ENCODE measurements at regions not wholly inside any gene's neighbourhood (a gene's known extent, or its start where the extent isn't known, plus 50 kb on each side); places are given as distances from the start of the nearest gene placed in this dataset.
A peak's percentile ranks its signal among the peaks of the same experiment; 100 is the strongest.

GRCh38 chr7:84469034-84469433 is 274.4 kb upstream of the SEMA3A start:
- TF ChIP-seq, protein P1, sequence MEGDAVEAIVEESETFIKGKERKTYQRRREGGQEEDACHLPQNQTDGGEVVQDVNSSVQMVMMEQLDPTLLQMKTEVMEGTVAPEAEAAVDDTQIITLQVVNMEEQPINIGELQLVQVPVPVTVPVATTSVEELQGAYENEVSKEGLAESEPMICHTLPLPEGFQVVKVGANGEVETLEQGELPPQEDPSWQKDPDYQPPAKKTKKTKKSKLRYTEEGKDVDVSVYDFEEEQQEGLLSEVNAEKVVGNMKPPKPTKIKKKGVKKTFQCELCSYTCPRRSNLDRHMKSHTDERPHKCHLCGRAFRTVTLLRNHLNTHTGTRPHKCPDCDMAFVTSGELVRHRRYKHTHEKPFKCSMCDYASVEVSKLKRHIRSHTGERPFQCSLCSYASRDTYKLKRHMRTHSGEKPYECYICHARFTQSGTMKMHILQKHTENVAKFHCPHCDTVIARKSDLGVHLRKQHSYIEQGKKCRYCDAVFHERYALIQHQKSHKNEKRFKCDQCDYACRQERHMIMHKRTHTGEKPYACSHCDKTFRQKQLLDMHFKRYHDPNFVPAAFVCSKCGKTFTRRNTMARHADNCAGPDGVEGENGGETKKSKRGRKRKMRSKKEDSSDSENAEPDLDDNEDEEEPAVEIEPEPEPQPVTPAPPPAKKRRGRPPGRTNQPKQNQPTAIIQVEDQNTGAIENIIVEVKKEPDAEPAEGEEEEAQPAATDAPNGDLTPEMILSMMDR (IDR thresholded peaks at IDR 0.05 in 2 of 3, conservative IDR thresholded peaks at IDR 0.05 in 1 of 3; ENCODE audit: borderline replicate concordance in 1 of 3, insufficient read depth in 1 of 3, low read depth in 2 of 3, low read length in 2 of 3) = no peak
- no peak for TF ChIP-seq ZNF274 (IDR thresholded peaks at IDR 0.05; ENCODE audit: low read depth, low read length)
- no peak for TF ChIP-seq EZH2phosphoT487 (IDR thresholded peaks at IDR 0.05; ENCODE audit: borderline replicate concordance)
- no peak for TF ChIP-seq POLR2A (IDR thresholded peaks at IDR 0.05; ENCODE audit: borderline replicate concordance, extremely low read depth, insufficient read depth, insufficient read length)
- TF ChIP-seq SIN3A (IDR thresholded peaks at IDR 0.05; ENCODE audit: low read depth) = no peak
- no peak for TF ChIP-seq FOSL1 (IDR thresholded peaks at IDR 0.05; ENCODE audit: low read depth)
- no peak for TF ChIP-seq TCF7L2 (IDR thresholded peaks at IDR 0.05; ENCODE audit: borderline replicate concordance, extremely low read depth, insufficient read depth, insufficient read length)
- TF ChIP-seq ZFX (IDR thresholded peaks at IDR 0.05) = no peak
- no peak for TF ChIP-seq ZBTB33 (IDR thresholded peaks at IDR 0.05; ENCODE audit: extremely low read depth, insufficient replicate concordance, low read length)
- TF ChIP-seq, protein P2, sequence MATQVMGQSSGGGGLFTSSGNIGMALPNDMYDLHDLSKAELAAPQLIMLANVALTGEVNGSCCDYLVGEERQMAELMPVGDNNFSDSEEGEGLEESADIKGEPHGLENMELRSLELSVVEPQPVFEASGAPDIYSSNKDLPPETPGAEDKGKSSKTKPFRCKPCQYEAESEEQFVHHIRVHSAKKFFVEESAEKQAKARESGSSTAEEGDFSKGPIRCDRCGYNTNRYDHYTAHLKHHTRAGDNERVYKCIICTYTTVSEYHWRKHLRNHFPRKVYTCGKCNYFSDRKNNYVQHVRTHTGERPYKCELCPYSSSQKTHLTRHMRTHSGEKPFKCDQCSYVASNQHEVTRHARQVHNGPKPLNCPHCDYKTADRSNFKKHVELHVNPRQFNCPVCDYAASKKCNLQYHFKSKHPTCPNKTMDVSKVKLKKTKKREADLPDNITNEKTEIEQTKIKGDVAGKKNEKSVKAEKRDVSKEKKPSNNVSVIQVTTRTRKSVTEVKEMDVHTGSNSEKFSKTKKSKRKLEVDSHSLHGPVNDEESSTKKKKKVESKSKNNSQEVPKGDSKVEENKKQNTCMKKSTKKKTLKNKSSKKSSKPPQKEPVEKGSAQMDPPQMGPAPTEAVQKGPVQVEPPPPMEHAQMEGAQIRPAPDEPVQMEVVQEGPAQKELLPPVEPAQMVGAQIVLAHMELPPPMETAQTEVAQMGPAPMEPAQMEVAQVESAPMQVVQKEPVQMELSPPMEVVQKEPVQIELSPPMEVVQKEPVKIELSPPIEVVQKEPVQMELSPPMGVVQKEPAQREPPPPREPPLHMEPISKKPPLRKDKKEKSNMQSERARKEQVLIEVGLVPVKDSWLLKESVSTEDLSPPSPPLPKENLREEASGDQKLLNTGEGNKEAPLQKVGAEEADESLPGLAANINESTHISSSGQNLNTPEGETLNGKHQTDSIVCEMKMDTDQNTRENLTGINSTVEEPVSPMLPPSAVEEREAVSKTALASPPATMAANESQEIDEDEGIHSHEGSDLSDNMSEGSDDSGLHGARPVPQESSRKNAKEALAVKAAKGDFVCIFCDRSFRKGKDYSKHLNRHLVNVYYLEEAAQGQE (IDR thresholded peaks at IDR 0.05; ENCODE audit: low read depth) = no peak
- TF ChIP-seq POLR2AphosphoS5 (IDR thresholded peaks at IDR 0.05; ENCODE audit: low read depth, low read length) = no peak
- TF ChIP-seq YY1 (IDR thresholded peaks at IDR 0.05; ENCODE audit: extremely low read depth, insufficient replicate concordance, low read depth, low read length) = no peak
- TF ChIP-seq SRF (IDR thresholded peaks at IDR 0.05; ENCODE audit: low read depth) = no peak
- no peak for TF ChIP-seq EZH2 (IDR thresholded peaks at IDR 0.05)
- TF ChIP-seq, protein P3, sequence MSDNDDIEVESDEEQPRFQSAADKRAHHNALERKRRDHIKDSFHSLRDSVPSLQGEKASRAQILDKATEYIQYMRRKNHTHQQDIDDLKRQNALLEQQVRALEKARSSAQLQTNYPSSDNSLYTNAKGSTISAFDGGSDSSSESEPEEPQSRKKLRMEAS (IDR thresholded peaks at IDR 0.05) = no peak
- TF ChIP-seq SP1 (IDR thresholded peaks at IDR 0.05; ENCODE audit: low read depth) = no peak
- TF ChIP-seq RAD21 (IDR thresholded peaks at IDR 0.05; ENCODE audit: low read depth) = no peak
- H3K27ac ChIP-seq (ENCODE audit: low read depth, low read length) = no peak overlapping the region
- POLR2A ChIA-PET = no interaction called here

More at GRCh38 chr7:84469034-84469433, 274.4 kb upstream of the SEMA3A start:
- no peaks in the 10 kb centered on the region for H4K20me1 ChIP-seq (ENCODE audit: insufficient read depth)
- intact Hi-C loops (cut with micrococcal nuclease) = no loop called here
- no peaks in the 10 kb centered on the region for H3K27me3 ChIP-seq (ENCODE audit: insufficient read depth, low read length)
- no peaks in the 10 kb centered on the region for H3K79me2 ChIP-seq (ENCODE audit: insufficient read depth, low read length)
- no peaks in the 10 kb centered on the region for H3K9me2 ChIP-seq (ENCODE audit: insufficient read depth)
- H3K9ac ChIP-seq (ENCODE audit: low read length) = no peak overlapping the region
- H3K4me2 ChIP-seq (ENCODE audit: low read length) = no peak overlapping the region
- ChIA-PET CTCF (no interaction called here), RAD21 (ENCODE audit: low non-redundant PET in 1 of 2, low total read pairs in 2 of 2, uncharacterized antibody in 2 of 2, unreplicated experiment in 2 of 2) (no interaction called here)
- H3K4me3 ChIP-seq (replicated peaks in 1 of 2; ENCODE audit: low read depth in 1 of 2, low read length in 2 of 2) = no peak overlapping the region
- H3K36me3 ChIP-seq (ENCODE audit: control insufficient read depth in 1 of 2, insufficient read depth in 2 of 2, low read length in 2 of 2) = no peaks in the 10 kb centered on the region
- peak overlapping the region; percentile 57 for H2AFZ ChIP-seq (ENCODE audit: low read depth, low read length, poor library complexity, severe bottlenecking)
- H3K9me3 ChIP-seq (ENCODE audit: control insufficient read depth in 1 of 2, insufficient read depth in 1 of 2, low read depth in 1 of 2, low read length in 2 of 2) = no peaks in the 10 kb centered on the region
- ATAC-seq (no peak), DNase-seq (ENCODE audit: low read depth, low spot score) (no peak)
- no TSS peak for BruUV-seq (replicated peaks)
- H3K4me1 ChIP-seq (ENCODE audit: control insufficient read depth in 1 of 2, insufficient read depth in 2 of 2, low read length in 2 of 2) = no peaks in the 10 kb centered on the region

Data from HCT116 (cell line).